GM12872 (cell line): ENCODE measurements at regions not wholly inside any gene's neighbourhood (a gene's known extent, or its start where the extent isn't known, plus 50 kb on each side); places are given as distances from the start of the nearest gene placed in this dataset.

Experiments used
- TF ChIP-seq, protein P1 (sequence below): IDR thresholded peaks from 3 replicates; pipeline ENCODE4 v1.5.1; 2011; ENCODE audit warnings: low read depth, mild to moderate bottlenecking, low read length, moderate library complexity; ENCODE audit not compliant: insufficient read depth

DNA sequence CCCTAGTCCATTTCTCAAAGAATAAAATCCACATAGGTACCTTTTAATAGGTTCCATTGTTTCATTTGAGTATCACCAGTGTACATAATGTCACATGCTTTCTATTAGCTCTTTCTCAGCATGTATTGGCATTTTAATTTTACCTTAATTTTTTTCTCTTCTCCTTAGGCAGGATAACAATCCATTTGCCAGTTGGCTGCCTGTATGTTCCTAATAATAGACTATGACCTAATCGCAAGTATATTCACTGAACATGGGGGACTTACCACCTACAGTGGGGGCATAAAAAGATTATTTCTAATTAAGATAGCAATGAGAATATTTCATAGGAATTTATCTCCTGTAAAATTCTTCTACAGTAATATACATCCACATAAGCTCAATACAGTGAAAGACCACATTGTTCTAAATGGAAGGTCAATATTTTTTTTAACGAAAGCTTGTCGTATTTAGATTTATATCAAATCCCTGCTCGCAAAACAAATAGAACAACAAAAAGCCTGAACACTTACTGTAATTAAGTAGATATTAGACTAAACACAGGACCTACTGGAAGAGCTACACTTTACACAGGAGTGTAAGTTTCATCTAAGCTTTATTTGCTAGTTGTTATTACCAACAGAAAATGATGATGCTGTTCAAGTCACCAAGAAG lies 76.4 kb downstream of the OGFRL1 start:
- TF ChIP-seq, protein P1, sequence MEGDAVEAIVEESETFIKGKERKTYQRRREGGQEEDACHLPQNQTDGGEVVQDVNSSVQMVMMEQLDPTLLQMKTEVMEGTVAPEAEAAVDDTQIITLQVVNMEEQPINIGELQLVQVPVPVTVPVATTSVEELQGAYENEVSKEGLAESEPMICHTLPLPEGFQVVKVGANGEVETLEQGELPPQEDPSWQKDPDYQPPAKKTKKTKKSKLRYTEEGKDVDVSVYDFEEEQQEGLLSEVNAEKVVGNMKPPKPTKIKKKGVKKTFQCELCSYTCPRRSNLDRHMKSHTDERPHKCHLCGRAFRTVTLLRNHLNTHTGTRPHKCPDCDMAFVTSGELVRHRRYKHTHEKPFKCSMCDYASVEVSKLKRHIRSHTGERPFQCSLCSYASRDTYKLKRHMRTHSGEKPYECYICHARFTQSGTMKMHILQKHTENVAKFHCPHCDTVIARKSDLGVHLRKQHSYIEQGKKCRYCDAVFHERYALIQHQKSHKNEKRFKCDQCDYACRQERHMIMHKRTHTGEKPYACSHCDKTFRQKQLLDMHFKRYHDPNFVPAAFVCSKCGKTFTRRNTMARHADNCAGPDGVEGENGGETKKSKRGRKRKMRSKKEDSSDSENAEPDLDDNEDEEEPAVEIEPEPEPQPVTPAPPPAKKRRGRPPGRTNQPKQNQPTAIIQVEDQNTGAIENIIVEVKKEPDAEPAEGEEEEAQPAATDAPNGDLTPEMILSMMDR, result no peak

DNA sequence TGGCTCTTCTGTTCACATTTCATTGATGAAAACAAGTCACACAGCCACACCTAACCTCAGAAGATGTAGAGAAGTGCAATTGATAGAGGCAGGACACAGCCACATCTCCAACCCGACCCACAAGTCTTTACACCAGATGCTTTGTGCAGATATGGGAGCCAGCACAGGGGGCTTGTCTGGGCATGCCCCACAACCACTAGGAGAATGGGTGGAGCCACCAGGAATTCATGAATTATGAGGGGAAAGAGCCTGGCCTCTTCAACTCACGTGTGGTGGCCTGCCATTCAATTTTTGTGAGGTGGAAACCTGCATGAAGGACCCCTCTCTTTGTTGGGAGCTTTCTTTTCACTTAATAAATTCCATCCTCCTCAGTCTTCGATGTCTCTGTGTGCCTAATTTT lies 79.1 kb downstream of the OGFRL1 start:
- TF ChIP-seq, protein P1, result no peak

DNA sequence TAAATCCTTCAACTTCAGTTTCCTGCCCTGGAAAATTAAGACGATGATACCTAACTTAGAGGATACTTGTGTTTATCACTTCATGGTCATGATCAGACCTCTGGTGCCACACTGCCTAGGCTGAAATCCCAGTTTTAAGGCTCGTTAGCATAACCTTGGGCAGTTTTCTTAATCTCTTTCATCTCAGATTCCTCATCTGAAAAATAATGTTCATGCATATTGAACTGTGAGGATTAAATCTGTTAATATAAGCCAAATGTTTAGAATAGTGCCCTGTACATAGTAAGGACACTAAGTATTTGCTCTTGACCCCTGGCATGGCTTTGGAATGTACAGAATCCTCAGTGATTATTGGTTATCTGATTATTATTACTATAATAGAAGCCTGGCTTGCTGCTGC lies 79.7 kb downstream of the OGFRL1 start:
- TF ChIP-seq, protein P1, result no peak

DNA sequence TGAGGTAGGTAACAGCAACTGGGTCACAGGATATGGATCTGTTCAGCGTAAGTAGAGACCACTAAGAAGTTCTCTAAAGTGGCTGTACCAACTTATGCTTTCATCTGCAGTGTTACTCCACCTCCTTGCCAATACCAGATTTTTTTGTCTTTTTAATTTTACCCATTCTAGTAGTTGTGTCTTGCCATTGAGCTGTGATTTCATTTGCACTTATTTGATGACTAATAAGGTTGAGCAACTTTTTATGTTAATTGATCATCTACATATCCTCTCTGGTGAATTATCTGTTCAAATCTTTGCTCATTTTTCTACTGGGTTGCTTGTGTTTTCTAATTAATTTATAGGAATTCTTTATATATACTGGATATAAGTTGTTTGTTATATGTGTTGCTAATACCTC lies 82.9 kb downstream of the OGFRL1 start:
- TF ChIP-seq, protein P1, result no peak

DNA sequence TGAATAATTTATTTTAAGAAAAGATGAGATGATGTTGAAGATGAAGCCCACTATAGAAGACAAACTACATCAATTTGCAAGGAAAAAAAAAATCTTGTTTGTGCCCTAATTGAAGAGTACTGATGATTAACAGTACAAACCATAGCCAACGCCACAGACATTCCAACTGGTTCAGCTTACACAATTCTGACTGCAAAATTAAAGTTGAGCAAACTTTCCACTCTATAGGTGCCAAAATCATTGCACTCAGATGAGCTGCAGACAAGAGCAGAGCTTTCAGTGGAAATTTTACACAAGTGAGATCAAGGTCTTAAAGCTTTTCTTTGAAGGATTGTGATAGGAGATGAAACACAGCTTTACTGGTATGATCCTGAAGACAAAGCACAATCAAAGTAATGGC lies 85.3 kb downstream of the OGFRL1 start:
- TF ChIP-seq, protein P1, result no peak

DNA sequence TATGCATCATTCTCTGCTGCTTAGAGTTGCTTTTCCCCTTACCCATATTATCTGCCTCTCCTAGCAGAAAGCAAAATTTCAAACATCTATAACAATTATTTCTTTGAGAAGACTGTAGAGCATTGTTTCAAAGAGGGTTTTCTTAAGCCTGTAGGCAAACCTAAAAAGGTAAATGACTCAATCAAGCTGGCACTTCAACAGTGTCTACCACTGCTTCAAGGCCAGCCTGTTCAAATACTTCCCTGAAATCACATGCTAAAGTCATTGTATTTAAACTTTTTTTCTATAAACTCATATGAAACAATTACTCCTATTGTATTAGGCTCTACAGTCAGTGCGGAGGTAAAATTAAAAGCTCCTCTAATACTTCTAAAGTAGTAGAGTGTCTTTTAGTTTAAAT lies 87.1 kb downstream of the OGFRL1 start:
- TF ChIP-seq, protein P1, result no peak

DNA sequence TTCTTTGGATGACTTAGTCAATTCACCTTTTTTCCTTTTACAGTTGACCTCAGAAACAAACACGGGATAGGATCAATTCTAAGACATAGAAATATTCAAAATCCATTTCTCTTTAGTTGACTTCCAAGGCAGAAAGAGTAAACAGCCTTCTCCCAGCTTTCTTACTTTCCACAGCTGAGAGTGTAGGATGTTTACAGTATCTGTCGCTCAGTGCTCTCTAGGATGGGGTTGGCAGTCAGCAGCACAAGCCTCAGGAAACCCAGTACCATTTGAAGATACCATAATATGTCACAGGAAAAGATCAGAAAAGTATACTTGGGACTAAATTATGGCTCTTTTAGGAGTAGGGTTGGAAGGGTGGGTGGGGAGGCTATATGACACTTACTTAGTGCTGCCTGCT lies 88.2 kb downstream of the OGFRL1 start:
- TF ChIP-seq, protein P1, result no peak
